Kidney (tissue), 13 donors: ENCODE measurements at regions not wholly inside any gene's neighbourhood (a gene's known extent, or its start where the extent isn't known, plus 50 kb on each side); places are given as distances from the start of the nearest gene placed in this dataset.

ENCODE experiments used
- DNase-seq, 5 donors: peaks; one replicate each; pipeline ENCODE4 v3.0.0-alpha.2; 2013 to 2020
- FAIRE-seq: peaks from 2 replicates; lab custom pipeline; 2012; peaks lifted over from hg19 to GRCh38; lab: Jason Lieb, UNC
- H3K27ac ChIP-seq, 2 donors: one replicate each; pipeline ENCODE4 v1.7.0; 2013; ENCODE audit warnings: low read depth in 2 of 2, low read length in 2 of 2, inconsistent platforms in 1 of 2
- H3K27me3 ChIP-seq: one replicate; pipeline ENCODE4 v1.7.1; 2013; ENCODE audit warnings: low read length, inconsistent platforms; ENCODE audit not compliant: control insufficient read depth, insufficient read depth
- H3K36me3 ChIP-seq, 3 donors: one replicate each; pipeline versions ENCODE4 v1.7.0 to v1.7.1; 2013; ENCODE audit warnings: low read length in 3 of 3, control low read depth in 1 of 3, inconsistent platforms in 1 of 3; ENCODE audit not compliant: insufficient read depth in 3 of 3, control insufficient read depth in 2 of 3
- H3K4me1 ChIP-seq, 3 donors: one replicate each; pipeline versions ENCODE4 v1.7.0 to v1.7.1; 2013; ENCODE audit warnings: low read length in 3 of 3, inconsistent platforms in 1 of 3, low read depth in 1 of 3; ENCODE audit not compliant: control insufficient read depth in 2 of 3, insufficient read depth in 2 of 3
- H3K4me3 ChIP-seq, 3 donors: one replicate each; pipeline versions ENCODE4 v1.7.0 to v1.8.1; 2013; ENCODE audit warnings: low read length in 3 of 3, control low read depth in 1 of 3, inconsistent platforms in 1 of 3
- H3K9ac ChIP-seq, 3 donors: one replicate each; pipeline versions ENCODE4 v1.7.0 to v1.7.1; 2013; ENCODE audit warnings: low read length in 3 of 3, control low read depth in 1 of 3, inconsistent platforms in 1 of 3
- H3K9me3 ChIP-seq, 3 donors: one replicate each; pipeline versions ENCODE4 v1.7.0 to v1.7.1; 2013; ENCODE audit warnings: low read length in 3 of 3, control low read depth in 1 of 3, inconsistent platforms in 1 of 3; ENCODE audit not compliant: control insufficient read depth in 2 of 3, insufficient read depth in 1 of 3
- CTCF ChIP-seq: IDR thresholded peaks from 3 replicates; pipeline ENCODE4 v1.5.1; 2012; ENCODE audit warnings: mild to moderate bottlenecking, moderate library complexity, borderline replicate concordance; ENCODE audit not compliant: insufficient read depth; ENCODE audit errors: extremely low read depth
- intact Hi-C: fragments of 100-400 bp; cut with DNase I; formaldehyde crosslinking; loops from one replicate; pipeline ENCODE4 v1.11.1; 2022
- donor health status: control.
- donor health status: control.
- donor health status: control.
- donor health status: control.
- donor health status: control.
- donor health status: DM: yes; HTN: yes; CAD: no.
- donor health status: Normal renal cell carcinoma (clear cell type).

- DNase-seq: no peak
- H3K36me3 ChIP-seq: no peaks in the 10 kb centered on the region
- H3K27me3 ChIP-seq: no peaks in the 10 kb centered on the region
- H3K27ac ChIP-seq: no peak overlapping the region
- no peaks in the 10 kb centered on the region for H3K4me1 ChIP-seq
- intact Hi-C loops: no loop called here
- no peak for TF ChIP-seq CTCF
- no peaks in the 10 kb centered on the region for H3K9me3 ChIP-seq
- H3K9ac ChIP-seq: no peak overlapping the region
- no peak for FAIRE-seq
- H3K4me3 ChIP-seq: no peak overlapping the region
Observed at GRCh38 chr17:51359055-51359454, 98.7 kb downstream of the UTP18 start.

- Histone ChIP-seq H3K27me3 (no peaks in the 10 kb centered on the region), H3K9me3 (no peaks in the 10 kb centered on the region), H3K27ac (no peak overlapping the region), H3K4me3 (no peak overlapping the region), H3K4me1 (no peaks in the 10 kb centered on the region), H3K36me3 (no peaks in the 10 kb centered on the region), H3K9ac (no peak overlapping the region)
- FAIRE-seq (no peak), DNase-seq (peak in 3 of 5 donors; percentile 35 to 60 (median 41))
- intact Hi-C loops: no loop called here
- no peak for TF ChIP-seq CTCF
Observed at GRCh38 chr17:51362811-51363585, 102.7 kb downstream of the UTP18 start.

- Histone ChIP-seq H3K9me3 (no peaks in the 10 kb centered on the region), H3K27me3 (no peaks in the 10 kb centered on the region), H3K27ac (no peak overlapping the region), H3K36me3 (no peaks in the 10 kb centered on the region), H3K4me1 (no peaks in the 10 kb centered on the region), H3K9ac (no peak overlapping the region), H3K4me3 (no peak overlapping the region)
- DNase-seq (no peak), FAIRE-seq (no peak)
- TF ChIP-seq CTCF: no peak
- intact Hi-C loops: no loop called here
Observed at GRCh38 chr17:51365090-51365489, 104.7 kb downstream of the UTP18 start.
